GF-D8 (cell line): ENCODE measurements at regions not wholly inside any gene's neighbourhood (a gene's known extent, or its start where the extent isn't known, plus 50 kb on each side); places are given as distances from the start of the nearest gene placed in this dataset.
"Not testable (repeated sequence)": the region's sequence is repeated elsewhere in the genome, so short reads cannot be mapped to it uniquely, and the experiment has no call there.

Source experiments
- DNase-seq: peaks from one replicate; lab custom pipeline; 2025; lab: John Stamatoyannopoulos, UW

DNA sequence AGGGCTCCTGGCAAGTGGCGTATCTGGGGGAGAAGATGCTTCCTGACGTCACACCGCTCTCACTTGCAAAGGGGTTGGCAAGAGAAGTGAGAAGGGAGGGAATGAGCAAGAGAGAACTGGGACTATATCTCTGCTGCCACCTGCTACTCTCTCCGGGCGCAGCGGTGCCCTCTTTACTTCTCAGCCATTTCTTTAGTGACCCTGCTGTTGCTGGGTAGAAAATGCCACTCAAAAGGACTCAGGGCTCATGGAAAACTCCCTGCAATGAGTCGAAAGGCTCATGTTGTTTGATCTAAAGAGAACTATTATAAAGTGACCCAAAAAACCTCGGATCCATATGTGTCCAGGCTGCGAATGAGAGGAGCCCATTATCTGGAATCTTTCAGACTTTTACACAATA, 401.8 kb downstream of the SAMD5 start:
- DNase-seq, result no peak

- no peak for DNase-seq
Observed at GRCh38 chr6:147911057-147911456, 402.6 kb downstream of the SAMD5 start.

GRCh38 chr6:147911686-147912085, 403.2 kb downstream of the SAMD5 start:
- DNase-seq, result no peak

DNA sequence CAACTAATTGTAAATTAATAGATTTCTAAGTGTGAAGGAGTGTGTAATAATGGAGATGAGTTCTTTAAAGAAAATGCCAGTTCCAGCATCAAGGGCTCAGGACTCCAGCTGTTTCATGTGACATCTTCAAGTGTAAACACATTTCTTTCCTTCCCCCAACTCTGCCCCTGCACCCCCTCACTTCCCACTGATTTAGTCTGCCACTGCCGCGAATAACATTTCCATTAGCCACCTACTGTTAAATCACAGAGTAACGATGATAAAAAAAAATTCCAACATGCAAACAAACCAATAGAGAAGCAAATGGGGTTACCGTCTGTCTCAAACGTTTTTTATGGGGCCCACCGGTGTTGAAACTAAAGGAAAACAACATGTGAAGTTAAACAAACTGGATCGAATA, 414.3 kb downstream of the SAMD5 start:
- no peak for DNase-seq

DNA sequence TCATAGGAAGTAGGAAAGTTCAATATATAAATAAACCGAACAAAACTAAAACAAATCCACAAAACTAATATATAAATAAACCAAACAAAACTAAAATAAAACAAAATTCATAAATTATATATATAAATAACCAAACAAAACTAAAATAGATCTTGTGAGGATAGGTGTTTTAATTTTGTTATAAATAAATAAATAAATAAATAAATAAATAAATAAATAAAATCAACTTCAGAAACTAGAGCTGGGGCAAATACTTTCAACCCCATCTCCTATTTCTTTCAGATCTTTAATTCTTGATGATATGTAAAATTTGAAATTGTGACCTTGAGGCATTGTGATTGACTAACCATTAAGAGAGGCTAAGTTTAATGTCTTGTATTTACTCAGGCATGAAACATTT, 416.1 kb downstream of the SAMD5 start:
- no peak for DNase-seq

DNA sequence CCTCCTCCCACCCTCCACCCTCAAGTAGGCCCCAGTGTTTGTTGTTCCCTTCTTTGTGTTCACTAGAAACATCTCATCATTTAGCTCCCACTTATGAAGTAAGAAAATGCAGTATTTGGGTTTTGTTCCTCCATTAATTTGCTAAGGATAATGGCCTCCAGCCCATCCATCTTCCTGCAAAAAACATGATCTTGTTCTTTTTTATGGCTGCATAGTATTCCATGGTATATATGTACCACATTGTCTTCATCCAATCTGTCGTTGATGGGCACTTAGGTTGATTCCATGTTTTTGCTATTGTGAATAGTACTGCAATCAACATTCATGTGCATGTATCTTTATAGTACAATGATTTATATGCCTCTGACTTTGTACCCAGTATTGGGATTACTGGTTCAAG, 416.8 kb upstream of the SASH1 start:
- no peak for DNase-seq

- no peak for DNase-seq
Observed at GRCh38 chr6:147930745-147931144, 411.9 kb upstream of the SASH1 start.

DNA sequence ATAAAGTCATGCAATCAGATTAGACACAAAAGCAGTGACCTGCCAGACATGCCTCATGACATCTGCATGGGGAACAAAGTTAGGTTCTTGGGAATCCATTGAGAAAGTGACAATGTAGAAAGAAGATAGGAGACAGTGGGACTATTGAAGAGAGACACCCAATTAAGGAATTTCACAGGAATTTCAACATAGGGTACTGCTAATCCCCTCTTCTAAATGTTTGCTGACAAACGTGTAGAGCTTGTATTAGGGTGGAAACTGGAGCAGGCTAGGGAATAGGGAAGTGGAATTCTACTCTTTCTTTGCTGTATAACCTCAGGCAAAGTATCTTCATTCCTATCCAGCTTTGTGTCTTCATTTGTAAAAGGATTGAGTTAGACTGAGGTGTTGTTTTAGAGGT, 409.4 kb upstream of the SASH1 start:
- DNase-seq, result no peak

DNA sequence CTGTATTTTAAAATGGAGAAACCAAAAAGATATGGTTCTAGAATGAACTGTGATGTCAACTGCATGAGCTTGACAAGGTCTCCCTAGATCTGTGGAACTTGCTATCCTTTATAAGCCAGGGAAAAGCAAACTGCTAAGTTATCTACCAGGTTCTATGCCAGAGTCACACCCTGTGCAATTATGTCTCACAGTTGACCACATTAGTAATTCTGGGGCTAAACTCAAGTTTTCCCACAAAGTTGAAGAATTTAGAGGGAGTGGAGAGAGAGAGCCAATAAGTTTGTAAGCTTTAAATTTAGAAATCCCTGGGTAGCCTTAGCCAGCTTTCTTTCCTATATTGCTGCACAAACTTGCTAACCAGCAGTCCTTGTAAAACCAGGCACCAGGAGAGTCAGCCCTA, 407.0 kb upstream of the SASH1 start:
- DNase-seq, result no peak

GRCh38 chr6:147936703-147937470, 405.8 kb upstream of the SASH1 start:
- no peak for DNase-seq

GRCh38 chr6:147941143-147941542, 401.5 kb upstream of the SASH1 start:
- no peak for DNase-seq

DNA sequence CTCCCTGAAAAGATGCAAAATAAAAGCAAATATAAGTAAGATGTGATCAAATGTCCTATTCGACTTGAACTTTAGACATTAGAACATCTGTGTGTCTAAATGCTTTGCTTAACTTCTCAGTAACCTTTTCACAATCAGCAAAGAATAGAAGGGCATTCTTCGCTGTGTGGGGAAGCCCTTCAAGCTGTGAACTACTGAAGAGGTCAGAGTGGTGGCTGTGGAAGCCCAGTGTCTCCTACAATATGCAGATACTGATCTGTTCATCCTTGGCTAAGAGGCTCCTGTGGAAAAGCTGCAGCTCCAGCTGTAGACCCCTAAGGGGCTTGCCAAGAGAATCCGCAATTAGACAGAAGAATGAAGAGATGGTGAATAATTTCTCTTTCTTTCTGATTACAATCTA, 400.3 kb upstream of the SASH1 start:
- no peak for DNase-seq

DNA sequence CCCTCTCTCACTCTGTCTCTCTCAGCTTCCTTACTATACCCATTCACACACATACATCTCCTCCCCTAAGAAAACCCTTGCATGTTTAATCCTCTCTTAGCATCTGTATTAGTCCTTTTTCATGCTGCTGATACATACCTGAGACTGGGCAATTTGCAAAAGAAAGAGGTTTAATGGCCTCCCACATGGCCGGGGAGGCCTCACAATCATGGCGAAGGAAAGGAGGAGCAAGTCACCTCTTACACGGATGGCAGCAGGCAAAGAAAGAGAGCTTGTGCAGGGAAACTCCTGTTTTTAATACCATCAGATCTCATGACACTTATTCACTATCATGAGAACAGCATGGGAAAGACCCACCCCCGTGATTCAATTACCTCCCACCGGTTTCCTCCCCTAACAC, 398.5 kb upstream of the SASH1 start:
- no peak for DNase-seq

- DNase-seq, result no peak
Observed at GRCh38 chr6:147947521-147947920, 395.1 kb upstream of the SASH1 start.

- DNase-seq, result no peak
Observed at GRCh38 chr6:147949981-147950622, 392.5 kb upstream of the SASH1 start.

DNA sequence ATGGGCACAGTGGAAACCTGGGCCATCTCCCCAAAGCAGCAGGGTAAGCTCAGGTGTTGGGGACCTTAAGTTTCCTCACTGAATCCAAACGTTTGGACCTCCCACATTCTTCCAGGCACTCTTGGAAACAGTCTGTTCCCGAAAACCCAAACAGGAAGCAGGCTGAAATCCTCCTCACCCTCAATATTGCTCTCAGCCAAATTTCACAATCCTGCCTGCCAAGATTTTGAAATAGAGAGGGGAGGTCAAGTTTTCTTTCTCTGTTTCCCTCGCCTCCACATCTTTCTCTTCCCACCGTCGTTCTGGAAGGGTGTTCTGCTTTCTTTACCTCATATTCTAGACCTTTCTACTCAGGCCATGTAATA, 392.0 kb upstream of the SASH1 start:
- no peak for DNase-seq

GRCh38 chr6:147951726-147952125, 390.9 kb upstream of the SASH1 start:
- DNase-seq, result no peak

DNA sequence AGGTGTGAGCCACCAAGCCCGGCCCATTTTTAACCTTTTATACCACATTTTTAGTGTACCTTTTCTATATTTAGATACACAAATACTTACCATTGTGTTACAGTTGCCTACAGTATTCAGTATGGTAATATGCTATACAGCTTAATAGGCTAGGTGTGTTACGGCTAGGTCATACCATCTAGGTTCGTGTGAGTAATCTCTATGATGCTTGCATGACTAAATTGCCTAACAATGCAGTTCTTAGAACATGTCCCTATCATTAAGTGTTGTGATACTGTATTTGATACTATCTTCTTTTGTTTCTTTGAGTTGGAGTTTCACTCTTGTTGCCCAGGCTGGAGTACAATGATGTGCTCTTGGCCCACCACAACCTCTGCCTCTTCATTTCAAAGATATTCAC, 387.7 kb upstream of the SASH1 start:
- no peak for DNase-seq

- no peak for DNase-seq
Observed at GRCh38 chr6:147958683-147959082, 384.0 kb upstream of the SASH1 start.

DNA sequence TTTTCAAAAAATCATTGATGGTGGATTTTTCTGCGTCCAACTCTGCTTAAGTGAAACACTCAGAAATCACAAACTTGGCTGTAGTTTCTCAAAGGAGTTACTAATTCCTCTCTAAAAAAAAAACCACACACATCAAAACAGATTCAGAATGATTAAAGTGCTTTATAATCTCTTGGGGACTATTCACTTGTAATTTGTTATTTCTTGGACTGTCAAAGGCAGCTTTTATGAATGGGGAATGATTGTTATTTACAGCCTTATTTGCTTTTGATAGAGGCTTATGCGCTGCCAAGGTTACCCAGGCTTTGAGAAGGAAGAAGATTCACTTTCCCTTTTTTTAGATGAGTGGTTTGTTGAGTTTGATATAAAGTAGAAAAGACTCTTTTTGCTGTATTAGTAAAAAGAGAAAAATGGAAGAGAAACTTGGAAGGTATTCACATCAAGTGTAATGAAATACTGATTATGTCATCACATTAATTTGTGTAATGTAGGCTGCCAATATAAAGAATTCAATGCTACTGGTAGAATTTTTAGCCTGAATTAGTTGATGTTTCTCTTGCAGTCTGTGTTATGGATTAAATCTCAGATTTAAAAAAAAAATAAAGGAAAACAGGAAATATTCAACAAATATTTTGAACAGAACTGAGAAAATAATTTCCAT, 381.0 kb upstream of the SASH1 start:
- no peak for DNase-seq

- DNase-seq, result not testable (repeated sequence)
Observed at GRCh38 chr6:147965448-147965847, 377.2 kb upstream of the SASH1 start.

DNA sequence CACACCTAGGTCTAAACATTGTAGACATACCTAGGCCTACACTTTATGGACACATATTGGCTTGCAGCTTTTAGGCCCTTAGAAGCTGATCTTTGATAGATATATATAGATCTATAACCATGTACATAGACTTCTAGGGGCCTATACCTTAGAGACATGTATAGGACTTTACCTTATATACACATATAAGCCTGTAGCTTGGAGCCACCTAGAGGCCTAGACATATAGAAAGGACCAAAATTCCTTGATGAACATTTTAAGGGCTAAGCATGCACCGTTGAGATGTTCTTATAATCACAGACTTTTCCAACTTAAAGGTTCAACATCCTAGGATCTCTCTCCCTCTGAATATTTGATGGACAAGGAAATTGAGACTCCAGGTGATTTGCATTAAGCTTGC, 371.7 kb upstream of the SASH1 start:
- DNase-seq, result no peak

DNA sequence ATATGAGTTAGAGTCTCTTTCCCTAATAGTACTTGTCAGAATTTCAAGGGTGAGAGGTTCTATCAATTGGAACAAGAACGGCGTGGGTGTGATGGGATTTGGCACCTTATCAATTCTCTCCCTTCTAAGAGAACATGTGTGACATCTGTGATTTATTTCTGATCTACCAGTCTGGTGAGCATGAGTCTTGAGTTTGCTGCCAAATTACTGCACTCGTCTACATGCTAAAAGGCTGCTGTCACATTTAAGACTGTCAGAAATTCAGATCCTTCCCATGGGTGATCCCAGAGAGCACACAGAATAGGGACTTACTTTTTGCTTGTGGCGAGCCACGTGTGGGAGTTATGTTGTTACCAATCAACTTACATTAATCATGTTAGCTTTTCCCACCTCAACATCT, 370.2 kb upstream of the SASH1 start:
- DNase-seq, result no peak

GRCh38 chr6:147973806-147974205, 368.8 kb upstream of the SASH1 start:
- no peak for DNase-seq
